ENCODE measurements at regions not wholly inside any gene's neighbourhood (a gene's known extent, or its start where the extent isn't known, plus 50 kb on each side); places are given as distances from the start of the nearest gene placed in this dataset.

DNA sequence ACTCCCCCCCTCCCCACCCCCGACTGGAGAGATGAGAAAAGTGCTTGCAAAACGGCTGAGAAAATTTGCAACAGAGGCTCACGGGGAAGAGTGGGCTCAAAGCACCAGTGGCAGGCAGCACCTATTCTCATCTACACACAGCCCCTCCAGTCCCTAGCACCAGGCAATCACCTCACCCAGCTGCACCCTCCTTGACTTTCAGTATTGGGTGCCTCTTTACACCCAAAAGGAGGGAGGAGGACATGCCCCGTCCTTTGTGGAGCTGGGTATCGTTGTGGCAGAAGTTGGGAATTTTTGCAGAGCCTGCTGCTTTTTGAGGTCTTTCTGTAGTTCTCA, 182.8 kb upstream of the TOPAZ1 start:
- DNase-seq = no peak

DNA sequence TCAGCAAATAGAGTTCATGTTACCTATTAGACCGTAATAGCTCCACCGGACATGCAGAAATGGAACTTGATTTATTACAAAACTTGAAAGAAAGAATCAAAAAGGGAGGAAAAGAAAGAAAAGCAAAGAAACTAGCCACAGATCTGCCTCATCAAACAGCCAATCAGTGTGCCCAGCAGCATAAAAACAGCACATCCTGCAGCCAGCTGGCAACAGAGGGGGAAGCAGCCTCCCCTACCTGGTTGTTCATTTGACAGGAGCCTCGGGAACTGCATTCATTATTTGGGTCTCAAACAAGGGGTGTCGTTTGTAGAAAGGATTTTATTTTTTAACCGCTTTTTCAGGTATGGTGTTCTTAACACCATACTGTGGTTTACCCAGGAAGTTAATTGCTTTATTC, 181.5 kb upstream of the TOPAZ1 start:
- peak; percentile 14 for DNase-seq

DNA sequence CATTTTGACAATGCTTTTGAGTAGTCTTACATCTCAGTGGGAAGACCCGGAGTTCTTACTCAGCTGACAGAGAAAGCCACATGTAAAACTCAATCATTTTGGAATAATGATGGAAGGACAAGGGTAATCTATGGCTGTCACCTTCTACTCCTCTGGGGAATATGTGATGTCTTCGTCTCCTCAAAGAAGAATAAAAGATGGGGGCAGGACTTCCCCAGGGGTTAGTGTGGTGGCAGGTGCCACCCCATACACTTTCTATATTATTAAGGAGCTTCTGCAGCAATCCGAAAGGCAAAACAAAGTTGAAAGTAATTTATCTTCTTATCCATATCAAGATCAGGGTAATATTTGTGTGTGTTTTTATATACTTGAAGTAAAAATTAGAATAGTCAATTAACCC, 180.4 kb upstream of the TOPAZ1 start:
- DNase-seq = no peak

DNA sequence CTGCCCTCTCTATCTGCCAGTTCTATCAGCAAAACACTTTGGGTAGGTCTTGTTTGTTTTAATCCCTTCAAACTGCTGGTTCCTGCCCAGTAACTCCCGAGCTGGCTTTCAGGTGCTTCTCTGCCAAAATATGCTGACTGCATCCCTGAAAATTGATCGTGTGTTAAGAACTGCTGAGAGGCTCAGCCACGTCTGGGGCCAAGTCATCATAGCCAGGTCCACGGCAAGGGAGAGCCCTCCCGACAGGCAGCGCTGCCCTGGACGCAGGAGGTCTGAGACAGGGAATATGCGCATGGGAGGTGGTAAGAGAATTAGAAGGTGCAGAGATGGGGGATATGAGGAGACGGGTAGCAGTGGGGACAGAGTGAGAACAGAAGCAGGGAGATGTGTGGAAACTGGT, 179.7 kb upstream of the TOPAZ1 start:
- DNase-seq = no peak

DNA sequence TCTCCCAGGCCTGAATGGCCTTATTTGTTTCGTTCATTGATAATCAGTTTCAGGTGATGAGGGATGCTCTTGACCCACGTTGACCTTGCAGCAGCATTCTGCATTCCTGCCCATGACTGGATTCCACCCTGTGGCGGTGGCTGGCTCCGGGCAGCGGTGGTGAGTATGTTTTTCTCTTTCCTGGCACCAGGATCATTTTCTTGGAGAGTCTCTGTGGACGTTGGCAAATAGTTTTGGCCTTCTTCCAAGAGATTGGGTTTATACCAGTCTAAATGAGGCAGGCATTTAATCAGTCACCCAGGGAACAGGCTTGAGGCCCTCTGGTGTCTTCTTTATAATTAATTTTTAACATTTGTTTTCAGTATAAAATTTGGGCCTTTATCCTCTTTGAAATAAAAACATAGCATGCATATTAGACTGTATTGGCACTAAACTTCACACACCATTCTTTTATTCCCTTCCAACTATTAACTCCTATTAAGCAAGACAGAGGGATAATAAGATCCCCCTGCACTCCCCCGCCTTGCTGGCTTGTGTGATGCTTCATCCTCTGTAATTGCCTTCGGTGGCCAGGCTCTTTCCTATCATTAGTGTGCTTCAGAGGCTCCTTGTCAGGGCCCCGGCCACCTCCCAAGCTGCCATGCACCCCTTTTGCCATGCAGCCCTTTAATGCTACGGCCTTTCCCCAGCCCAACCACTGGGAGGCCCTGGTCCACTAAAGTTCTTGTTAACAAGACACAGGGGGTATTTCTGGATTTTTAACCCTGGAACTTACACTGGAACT, 176.2 kb upstream of the TOPAZ1 start:
- DNase-seq = no peak

DNA sequence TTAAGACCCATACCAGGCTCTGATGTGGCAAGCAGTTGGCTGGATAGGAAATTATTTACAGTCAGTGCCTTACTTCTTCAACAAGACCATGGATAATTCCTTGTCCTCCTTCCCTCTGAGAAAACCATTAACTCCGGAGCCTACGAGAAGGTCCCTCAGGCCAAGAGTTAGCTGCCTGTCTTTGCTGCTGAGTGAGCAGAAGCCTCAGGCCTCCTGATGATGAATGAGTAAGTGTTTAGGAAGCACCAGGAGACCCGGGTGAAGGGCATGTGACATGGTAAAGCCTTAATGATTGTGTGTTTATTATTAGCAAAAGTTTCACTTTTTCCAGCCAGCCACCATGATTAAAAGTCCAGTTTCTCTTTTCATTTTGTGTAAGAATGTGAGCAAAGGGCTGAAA, 174.9 kb upstream of the TOPAZ1 start:
- no peak for DNase-seq

DNA sequence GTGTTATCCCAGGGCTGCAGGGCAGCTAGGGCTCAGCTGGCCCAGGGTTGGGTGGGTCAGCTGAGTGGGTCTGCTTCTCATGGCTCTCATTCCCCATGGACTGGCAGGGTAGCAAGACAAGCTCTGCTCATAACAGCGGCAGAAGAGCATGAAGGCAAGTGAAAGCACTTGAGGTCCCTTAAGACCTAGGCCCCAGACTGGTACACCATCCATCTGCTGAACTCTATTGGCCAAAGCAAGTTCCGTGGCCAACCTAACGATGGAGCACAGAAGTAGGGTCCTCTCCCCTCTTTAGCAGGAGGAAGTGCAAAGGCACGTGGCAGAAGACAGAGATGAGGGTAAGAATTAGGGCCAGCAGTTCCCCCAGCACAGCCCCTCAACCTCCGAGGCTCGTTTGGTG, 174.3 kb upstream of the TOPAZ1 start:
- DNase-seq = no peak

DNA sequence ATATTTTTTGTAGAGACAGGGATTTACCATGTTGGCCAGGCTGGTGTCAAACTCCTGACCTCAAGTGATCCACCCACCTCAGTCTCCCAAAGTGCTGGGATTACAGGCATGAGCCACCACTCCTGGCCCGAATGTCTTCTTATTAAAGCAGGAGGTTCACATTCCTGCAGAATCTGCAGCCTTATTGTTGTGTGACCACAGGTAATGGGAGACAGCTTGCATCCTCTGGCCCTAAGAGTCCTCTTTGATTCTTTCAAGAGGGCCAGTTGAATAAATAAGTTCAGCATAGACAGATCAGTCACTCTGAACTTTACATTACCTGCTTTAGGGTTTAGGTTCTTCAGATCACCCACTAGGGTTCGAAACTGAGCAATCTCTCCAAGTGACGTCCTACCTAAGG, 172.9 kb upstream of the TOPAZ1 start:
- no peak for DNase-seq

DNA sequence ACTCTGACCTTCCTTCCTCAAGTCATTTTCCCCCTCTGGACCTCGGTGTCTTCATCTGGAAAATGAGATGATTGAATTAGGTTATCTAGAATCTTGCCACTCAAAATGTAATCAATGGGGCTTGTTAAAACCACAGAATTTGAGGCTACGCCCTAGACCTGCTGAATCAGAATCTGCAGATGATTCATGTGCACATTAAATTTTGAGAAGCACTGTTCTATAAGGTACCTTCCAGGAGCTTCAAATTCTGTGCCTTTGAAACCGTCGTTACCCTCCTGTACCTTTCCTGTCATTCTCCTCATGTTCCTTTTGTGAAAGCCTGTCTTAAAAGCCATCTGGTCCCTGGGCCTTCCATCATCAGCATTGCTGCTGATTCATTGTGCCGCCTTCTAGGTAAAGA, 172.4 kb upstream of the TOPAZ1 start:
- no peak for DNase-seq

DNA sequence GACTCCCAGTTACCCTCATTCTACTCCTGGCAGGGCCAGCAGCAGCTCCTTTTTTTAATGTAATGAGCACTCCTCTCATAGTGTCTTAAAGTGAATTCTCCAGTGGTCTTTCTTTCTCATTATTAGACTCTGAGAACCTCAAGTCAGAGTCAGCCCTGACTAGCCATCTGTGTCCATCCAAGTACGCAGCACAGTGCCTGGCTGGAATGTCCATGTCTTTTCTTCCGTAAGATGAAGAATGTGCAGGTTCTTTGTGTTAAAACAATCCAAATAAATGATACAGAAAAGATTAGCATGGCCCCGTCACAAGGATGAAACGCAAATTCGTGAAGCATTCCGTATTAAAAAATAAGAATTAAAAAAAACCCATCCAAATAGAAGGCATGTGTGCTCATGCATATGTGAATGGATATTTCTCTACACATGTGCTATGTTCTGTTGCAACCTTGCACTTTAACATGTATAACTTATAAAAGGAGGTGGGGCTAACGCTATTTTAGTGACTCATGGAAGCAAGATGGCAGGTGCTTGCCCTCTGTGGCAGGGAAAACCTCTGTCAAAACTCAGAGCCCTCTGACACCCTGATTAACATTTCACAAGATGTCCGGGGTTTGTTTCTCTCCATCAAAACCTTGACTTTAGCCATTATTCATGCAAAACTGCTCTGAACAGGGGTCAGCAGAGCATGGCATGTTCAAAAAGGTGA, 170.7 kb upstream of the TOPAZ1 start:
- DNase-seq = no peak

DNA sequence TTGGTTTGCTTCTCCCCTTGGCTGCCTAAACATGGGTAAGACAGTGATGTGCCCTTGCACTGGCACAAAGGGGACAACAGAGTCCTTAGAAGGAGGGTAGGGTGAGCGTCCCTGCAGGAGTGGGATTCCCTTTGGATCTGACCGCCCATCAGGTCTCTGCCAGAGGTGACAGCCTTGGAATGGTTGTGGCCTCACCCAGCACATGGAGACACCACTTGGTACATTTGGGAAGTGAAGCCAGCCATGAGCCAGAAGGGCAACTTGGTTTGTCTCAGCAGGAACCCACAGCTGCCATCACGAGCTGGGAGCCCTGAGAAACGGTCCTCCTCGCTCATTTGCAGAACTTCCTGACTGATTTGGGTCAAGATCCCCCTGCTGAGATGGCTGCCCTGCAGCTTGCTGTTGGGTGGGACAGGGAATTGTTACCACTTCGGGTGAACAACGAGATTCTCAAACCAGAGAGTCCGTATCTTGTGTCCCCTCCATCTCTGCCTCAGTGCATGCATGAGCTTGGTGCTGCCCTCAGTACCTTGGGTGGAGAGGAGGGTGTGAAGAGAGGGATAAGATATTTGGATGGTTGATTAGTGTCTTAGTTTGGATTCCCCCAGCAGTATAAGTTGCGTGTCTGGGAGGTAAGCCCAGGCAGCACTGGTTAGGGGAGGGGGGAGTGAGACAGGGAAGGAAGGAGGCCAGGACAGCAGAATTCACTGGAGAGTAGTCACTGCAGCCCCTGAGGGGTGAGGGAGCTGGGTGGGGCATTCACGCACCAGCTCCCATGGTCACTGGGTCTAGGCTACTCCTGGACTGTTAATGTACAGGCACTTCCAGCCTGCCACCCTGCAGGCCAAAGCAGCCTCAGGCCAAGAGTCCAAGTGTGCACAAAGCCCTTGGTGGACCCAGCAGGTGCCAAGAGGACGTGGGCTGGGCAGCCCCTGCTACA, 168.8 kb upstream of the TOPAZ1 start:
- no peak for DNase-seq

DNA sequence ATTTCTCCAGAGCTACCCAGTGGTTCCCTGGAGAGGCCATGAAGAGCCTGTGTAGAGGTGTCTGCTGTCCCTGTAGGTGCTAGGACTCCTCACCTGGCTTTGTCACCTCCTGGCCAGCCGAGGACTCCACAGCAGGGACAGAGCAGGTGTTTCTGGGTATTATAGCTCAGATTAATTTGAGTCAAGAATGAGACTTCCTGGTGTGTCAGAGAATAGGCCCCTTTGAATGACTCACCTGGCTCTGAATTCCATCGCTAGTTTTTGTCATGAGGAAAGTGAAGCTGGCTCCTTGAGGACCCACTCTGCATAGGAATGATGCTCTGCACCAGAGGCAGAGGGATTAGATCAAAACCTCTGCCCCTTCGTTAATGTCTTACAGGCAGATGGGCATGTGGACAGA, 167.5 kb upstream of the TOPAZ1 start:
- DNase-seq = no peak

DNA sequence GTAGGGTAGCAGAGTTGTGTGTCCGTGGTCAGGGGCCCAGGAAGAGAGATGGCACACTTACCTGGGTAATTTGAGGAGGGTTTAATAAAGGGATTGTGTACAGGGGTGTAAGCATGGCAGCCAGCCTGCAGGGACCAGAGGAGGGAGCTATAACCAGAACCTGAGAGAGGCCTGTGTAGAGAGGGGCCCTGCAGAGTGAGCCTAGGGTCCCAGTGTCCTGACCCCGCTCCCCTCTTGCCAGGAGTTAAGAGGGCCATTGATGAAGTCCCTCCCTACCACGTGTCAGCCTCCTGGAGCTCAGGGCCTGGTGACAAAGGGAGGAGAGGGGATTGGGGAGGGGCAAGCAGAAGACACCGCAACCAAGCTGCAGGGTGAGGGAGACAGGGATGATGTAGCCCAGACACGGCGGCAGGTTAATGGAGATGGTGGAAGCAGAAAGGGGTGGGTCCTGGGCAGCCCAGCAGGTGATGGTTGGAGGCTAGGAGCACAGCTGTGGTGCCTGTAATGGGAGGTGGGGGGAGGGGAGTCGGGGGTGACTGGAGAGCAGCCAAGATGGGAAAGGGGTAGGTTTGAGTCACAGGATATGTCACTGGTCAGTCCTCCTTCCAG, 165.4 kb upstream of the TOPAZ1 start:
- no peak for DNase-seq

DNA sequence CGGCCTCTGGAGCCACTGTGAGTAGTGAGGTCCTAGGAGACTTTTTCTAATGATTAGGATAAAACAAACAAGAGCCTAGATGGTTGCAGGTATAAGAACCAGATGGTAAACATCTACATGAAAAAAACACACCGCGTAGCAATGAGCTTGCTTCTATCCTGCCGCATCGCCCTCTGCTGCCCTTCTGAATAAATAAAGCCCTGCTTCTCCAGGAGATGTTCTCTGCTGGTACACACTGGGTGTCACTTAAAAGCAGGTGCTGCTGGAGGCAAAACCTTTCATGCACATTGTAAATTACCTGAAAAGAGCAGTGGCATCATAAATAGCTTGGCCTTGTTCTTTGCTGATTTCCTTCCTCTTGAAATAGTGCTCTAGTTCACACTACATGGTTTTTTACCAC, 164.4 kb upstream of the TOPAZ1 start:
- no peak for DNase-seq

DNA sequence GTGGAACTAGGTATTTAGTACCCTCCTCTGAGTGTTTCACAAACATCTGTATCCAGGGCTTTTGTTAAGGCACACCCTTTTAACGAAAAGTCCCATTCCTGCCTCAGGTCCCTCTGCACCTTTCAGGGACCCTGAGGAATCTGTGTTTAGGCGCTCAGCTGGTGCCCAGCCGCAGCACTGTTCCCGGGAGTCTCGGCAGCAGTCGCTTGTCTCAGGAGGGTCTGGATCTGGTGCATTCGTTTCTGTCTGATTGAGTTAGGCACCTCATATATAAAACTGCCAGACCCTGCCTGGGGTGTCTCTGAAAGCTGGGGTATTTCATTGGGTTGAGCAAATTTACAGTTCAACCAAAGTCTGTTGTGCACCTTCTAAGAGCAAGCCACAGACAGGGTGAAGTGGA, 162.8 kb upstream of the TOPAZ1 start:
- no peak for DNase-seq

DNA sequence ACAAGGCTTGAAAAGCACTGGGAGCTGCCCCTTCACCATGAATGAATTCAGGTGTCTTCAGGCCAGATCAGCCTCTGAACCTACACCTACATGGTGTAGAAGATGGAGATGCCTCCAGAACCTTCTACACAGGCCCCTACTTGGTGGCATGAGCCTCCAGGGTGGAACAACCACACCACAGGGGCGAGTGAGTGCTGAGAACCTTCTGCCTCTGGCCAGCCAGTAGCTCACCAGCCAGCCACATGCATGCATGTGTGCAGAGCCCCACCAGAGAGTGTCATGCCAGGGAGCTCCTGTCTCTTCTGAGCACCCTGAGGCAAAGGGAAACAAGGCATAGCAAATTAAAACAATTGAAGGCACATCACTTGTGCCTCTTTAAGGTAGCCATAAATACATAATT, 161.8 kb upstream of the TOPAZ1 start:
- no peak for DNase-seq

DNA sequence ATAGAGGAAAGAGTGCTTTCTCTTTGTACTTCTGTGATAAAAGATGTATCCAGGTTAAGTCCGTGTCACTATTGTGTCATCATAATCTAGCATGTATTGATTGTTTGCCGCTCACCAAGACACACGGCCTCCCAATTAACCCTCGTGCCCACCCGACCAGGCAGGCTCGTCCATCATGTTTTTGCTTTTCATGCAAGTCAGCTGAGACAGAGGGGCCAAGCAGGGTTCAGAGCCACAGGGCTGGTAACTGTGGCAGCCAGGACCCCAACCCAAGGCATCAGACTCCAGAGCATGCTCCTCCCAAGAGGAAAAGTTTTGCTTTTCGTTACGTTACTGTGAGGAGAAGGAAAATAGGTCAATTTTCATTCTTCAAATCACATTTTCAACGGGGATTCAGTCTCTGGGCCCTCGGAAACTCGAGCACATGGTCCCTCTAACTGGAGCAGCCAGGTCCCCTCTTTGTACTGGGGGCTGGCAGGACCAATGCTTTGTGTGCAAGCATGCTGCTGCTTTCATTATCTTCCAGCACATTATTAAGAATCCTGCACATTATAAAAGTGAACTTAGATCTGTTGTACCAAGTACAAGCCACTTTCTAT, 161.1 kb upstream of the TOPAZ1 start:
- no peak for DNase-seq

DNA sequence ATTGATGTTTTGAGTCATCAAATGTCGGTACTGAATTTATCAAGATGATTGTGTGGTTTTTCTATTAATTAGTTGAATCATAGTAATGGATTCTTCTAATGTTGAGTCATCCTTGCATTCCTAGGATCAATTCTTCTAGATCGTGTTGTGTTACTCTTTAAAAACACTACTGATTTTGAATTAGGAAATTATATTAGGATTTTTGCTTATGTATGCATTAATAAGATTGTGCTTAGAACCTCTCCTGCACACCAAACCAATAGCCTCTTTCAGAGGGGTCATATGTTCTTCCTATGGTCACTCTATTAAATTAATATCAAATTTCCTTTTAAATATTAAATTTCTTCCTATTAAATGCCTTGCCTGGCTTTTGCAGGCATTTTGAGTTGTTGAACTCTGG, 151.7 kb upstream of the TOPAZ1 start:
- DNase-seq = no peak

DNA sequence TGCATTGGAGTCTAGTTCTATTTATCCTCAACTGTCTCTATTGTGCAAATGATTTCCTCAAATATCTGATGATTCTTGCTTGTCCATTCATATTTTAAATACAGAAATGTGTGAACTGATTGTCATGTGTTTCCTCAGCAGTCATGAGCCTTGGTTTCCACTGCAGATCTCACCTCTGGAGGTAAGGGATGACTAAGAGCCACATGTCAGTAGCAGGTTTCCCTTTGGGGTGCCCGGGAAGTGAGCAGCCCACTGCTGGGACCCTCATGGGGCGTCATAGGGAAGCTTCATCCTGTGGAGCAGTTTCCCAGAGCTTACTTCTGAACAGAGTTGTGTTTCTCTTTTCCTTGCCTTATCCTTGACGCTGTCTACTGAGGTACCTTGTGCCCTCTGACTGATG, 149.2 kb upstream of the TOPAZ1 start:
- DNase-seq = no peak

DNA sequence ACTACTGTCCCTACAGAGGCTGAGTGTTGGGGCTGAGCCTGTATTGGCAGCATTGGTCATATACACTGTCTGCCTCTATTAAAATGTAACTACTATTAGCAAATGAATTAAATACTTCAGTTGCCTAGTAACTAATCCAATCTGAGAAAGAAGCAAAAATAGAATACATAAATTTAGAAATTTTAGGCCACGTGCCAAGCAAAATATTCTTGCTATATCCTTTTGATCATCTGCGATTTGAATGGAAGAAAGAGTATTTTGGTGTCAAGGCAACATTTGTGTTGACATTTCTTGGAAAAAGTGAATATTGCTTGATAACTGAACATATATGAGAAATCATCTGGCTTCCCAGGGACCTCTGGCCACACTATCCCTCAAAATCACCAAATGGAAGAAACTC, 148.2 kb upstream of the TOPAZ1 start:
- DNase-seq = no peak

DNA sequence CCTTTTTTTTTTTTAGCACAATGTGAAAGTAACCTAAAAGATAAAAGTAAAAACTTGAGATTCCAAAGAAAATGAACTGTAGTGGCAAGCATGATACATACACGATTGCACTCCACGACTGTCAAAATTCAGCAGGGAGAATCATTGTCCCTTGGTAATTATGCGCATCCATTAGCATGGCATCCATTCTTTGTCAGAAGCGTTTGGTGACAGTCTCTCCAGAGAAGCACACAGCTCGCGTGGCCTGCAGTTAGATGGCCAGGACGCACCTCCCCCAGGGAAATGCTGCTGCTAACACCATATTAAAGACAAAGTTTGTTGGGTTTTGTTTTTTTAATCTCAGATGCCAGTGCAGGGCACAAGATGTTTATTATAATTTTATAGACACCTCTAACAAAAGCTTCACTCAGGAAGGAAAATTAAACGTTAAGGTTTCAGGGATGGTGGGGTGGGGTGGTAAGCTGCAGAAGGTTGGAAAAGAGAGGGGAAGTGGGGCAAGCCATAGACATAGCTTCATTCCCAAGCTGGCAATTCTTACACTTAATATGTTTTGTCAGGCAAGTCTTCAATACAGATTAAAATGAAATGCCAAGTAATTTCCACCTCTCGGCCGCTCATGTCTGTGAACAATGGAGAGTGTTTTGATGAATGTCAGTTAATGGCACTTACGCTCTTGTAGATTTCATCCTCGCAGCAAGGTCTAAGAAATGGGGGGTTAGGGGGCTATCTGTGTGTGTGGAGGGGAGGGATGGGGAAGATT, 142.8 kb upstream of the TOPAZ1 start:
- no peak for DNase-seq
